GM12875 (cell line): ENCODE measurements at regions not wholly inside any gene's neighbourhood (a gene's known extent, or its start where the extent isn't known, plus 50 kb on each side); places are given as distances from the start of the nearest gene placed in this dataset.

ENCODE experiments used
- H3K4me3 ChIP-seq: one replicate; pipeline ENCODE4 v1.5.1; 2011; ENCODE audit warnings: low read depth, low read length, control low read depth
- CTCF ChIP-seq: IDR thresholded peaks from 2 replicates; pipeline ENCODE4 v1.5.1; 2011; ENCODE audit warnings: low read depth, mild to moderate bottlenecking, control low read depth, inconsistent platforms, low read length, moderate library complexity, borderline replicate concordance; ENCODE audit not compliant: insufficient read depth

GRCh38 chr13:68375004-68375403 lies 1144.9 kb upstream of the PCDH9 start:
- no peak for TF ChIP-seq CTCF
- H3K4me3 ChIP-seq, result no peak overlapping the region

- no peak overlapping the region for H3K4me3 ChIP-seq
- no peak for TF ChIP-seq CTCF
Observed at GRCh38 chr13:68369739-68370138, 1139.6 kb upstream of the PCDH9 start.

DNA sequence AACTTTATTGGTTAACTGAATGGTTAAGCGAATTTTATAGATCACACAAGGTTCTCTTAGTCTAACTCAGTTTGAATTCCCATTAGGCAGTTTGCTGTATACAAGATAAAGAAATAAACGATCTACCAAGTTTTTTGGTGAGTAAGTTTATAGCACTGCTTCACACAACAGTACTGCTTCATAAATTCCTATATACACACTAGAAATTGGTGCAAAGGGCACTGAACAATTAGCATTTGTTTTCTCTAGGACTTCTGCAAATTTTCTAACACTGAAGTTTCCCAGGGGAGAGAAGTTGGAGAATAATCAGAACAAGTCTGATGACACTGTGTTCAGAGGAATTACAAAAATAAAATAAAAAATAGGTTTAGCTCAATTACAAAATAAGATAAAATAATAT lies 1138.8 kb upstream of the PCDH9 start:
- H3K4me3 ChIP-seq, result no peak overlapping the region
- TF ChIP-seq CTCF, result no peak

- no peak overlapping the region for H3K4me3 ChIP-seq
- no peak for TF ChIP-seq CTCF
Observed at GRCh38 chr13:68359105-68359504, 1129.0 kb upstream of the PCDH9 start.

DNA sequence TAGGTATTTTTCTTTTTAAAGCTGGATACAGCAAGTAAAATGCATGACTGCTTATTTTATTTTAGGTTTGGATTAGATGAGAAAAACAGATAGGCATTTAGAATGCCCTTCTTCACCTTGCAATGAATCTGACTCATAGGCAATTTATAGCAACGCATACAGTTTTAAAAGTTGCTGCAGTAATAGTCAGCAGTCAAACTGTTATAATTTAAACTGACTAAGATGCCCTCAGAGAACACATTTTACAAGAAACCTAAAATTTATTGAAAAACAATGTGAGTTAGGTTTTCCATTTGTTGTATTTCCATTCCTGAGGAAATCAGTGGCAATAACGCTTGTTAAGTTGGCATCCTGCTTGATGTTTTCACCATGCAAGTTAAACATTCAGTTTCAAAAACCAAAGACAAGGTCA lies 1128.2 kb upstream of the PCDH9 start:
- TF ChIP-seq CTCF, result no peak

GRCh38 chr13:68350554-68350953 lies 1120.4 kb upstream of the PCDH9 start:
- TF ChIP-seq CTCF, result no peak

More for the DNA sequence above, 1128.2 kb upstream of the PCDH9 start:
- no peak overlapping the region for H3K4me3 ChIP-seq

GRCh38 chr13:68347220-68347619 lies 1117.1 kb upstream of the PCDH9 start:
- no peak overlapping the region for H3K4me3 ChIP-seq
- no peak for TF ChIP-seq CTCF

More at GRCh38 chr13:68350554-68350953, 1120.4 kb upstream of the PCDH9 start:
- no peak overlapping the region for H3K4me3 ChIP-seq
